GM23338 (cell line): ENCODE measurements at regions not wholly inside any gene's neighbourhood (a gene's known extent, or its start where the extent isn't known, plus 50 kb on each side); places are given as distances from the start of the nearest gene placed in this dataset.

Experiments used
- ATAC-seq: fragments of 200-7000 bp; cut with Tn5 transposase; 3 replicates; pipeline ENCODE4 v1.9.1; 2020
- DNase-seq: peaks from one replicate; pipeline ENCODE4 v3.0.0-alpha.2; 2015; ENCODE audit warnings: low spot score
- H2AFZ ChIP-seq: fragments of 200-600 bp; sonication (generic); 2 replicates; pipeline ENCODE4 v1.8.0; 2016; ENCODE audit warnings: antibody characterized with exemption, mild to moderate bottlenecking, moderate library complexity
- H3F3A ChIP-seq: fragments of 200-600 bp; sonication (generic); replicated peaks from 2 replicates; pipeline ENCODE4 v1.8.0; 2017; ENCODE audit warnings: antibody characterized with exemption, mixed run types, low read depth
- H3K27ac ChIP-seq: fragments of 200-600 bp; sonication (generic); 2 replicates; pipeline ENCODE4 v1.6.1; 2016; ENCODE audit warnings: low read depth
- H3K27me3 ChIP-seq: fragments of 200-600 bp; sonication (generic); 2 replicates; pipeline ENCODE4 v1.8.0; 2016; ENCODE audit warnings: mild to moderate bottlenecking, mixed run types, moderate library complexity; ENCODE audit not compliant: insufficient read depth
- H3K36me3 ChIP-seq: fragments of 200-600 bp; sonication (generic); 2 replicates; pipeline ENCODE4 v1.8.0; 2016; ENCODE audit warnings: mild to moderate bottlenecking; ENCODE audit not compliant: insufficient read depth
- H3K4me1 ChIP-seq: fragments of 200-600 bp; sonication (generic); 2 replicates; pipeline ENCODE4 v1.8.0; 2016; ENCODE audit warnings: mild to moderate bottlenecking, moderate library complexity; ENCODE audit not compliant: insufficient read depth
- H3K4me2 ChIP-seq: fragments of 200-600 bp; sonication (generic); 2 replicates; pipeline ENCODE4 v1.7.1; 2017; ENCODE audit warnings: mixed run types
- H3K4me3 ChIP-seq: fragments of 200-600 bp; sonication (generic); 2 replicates; pipeline ENCODE4 v1.6.1; 2016; ENCODE audit warnings: mixed run types
- H3K79me2 ChIP-seq: fragments of 200-600 bp; sonication (generic); replicated peaks from 2 replicates; pipeline ENCODE4 v1.8.0; 2017; ENCODE audit warnings: mild to moderate bottlenecking; ENCODE audit not compliant: insufficient read depth
- H3K9me2 ChIP-seq: fragments of 200-600 bp; sonication (generic); 2 replicates; pipeline ENCODE4 v1.8.0; 2017; ENCODE audit not compliant: insufficient read depth
- H4K20me1 ChIP-seq: fragments of 200-600 bp; sonication (generic); replicated peaks from 2 replicates; pipeline ENCODE4 v1.8.0; 2017; ENCODE audit warnings: mild to moderate bottlenecking; ENCODE audit not compliant: insufficient read depth
- H3K27ac Mint-ChIP-seq: 2 replicates; pipeline ENCODE4 v1.8.0; 2020; ENCODE audit warnings: inconsistent platforms, mild to moderate bottlenecking, moderate library complexity, mixed read lengths
- H3K27me3 Mint-ChIP-seq: 3 replicates; pipeline ENCODE4 v1.8.0; 2022; ENCODE audit warnings: low read depth, mild to moderate bottlenecking, moderate library complexity, mixed read lengths, inconsistent platforms; ENCODE audit not compliant: insufficient read depth, poor library complexity
- H3K36me3 Mint-ChIP-seq: 3 replicates; pipeline ENCODE4 v1.8.0; 2021; ENCODE audit warnings: low read depth, mild to moderate bottlenecking, inconsistent platforms, moderate library complexity, mixed read lengths
- H3K4me1 Mint-ChIP-seq: 3 replicates; pipeline ENCODE4 v1.8.0; 2020; ENCODE audit warnings: mild to moderate bottlenecking, inconsistent platforms, mixed read lengths
- H3K4me3 Mint-ChIP-seq: 3 replicates; pipeline ENCODE4 v1.8.0; 2021; ENCODE audit warnings: moderate library complexity, mild to moderate bottlenecking, inconsistent platforms, mixed read lengths
- H3K9me3 Mint-ChIP-seq: 3 replicates; pipeline ENCODE4 v1.8.0; 2020; ENCODE audit warnings: moderate library complexity, mild to moderate bottlenecking, inconsistent platforms, mixed read lengths
- CREB1 ChIP-seq: fragments of 250-450 bp; sonication (Bioruptor Pico); IDR thresholded peaks from 2 replicates; pipeline ENCODE4 v1.5.0; 2020; ENCODE audit warnings: low read depth, mild to moderate bottlenecking, moderate library complexity
- CTCF ChIP-seq, 2 experiments: fragments of 200-600 bp in 1 of 2; sonication (generic) in 1 of 2; conservative IDR thresholded peaks; 2 replicates each; pipeline versions ENCODE4 v1.5.1 to v1.6.1; 2016 to 2017; ENCODE audit warnings: antibody characterized with exemption in 2 of 2, low read depth in 2 of 2, mild to moderate bottlenecking in 2 of 2, moderate library complexity in 1 of 2
- EZH2phosphoT487 ChIP-seq: fragments of 200-600 bp; sonication (generic); IDR thresholded peaks from one replicate; pipeline ENCODE4 v1.8.1; 2018; ENCODE audit warnings: antibody characterized with exemption; ENCODE audit not compliant: unreplicated experiment
- POLR2AphosphoS5 ChIP-seq: IDR thresholded peaks from 2 replicates; pipeline ENCODE4 v1.6.1; 2016; ENCODE audit warnings: antibody characterized with exemption, low read depth
- STAT1 ChIP-seq: IDR thresholded peaks from one replicate; pipeline ENCODE4 v1.6.1; 2016; ENCODE audit warnings: antibody characterized with exemption; ENCODE audit not compliant: unreplicated experiment
- ZNF114 ChIP-seq: fragments of 250-450 bp; sonication (Bioruptor Pico); IDR thresholded peaks from 2 replicates; pipeline ENCODE4 v1.5.0; 2020; ENCODE audit warnings: mild to moderate bottlenecking, moderate library complexity
- ZNF331 ChIP-seq: fragments of 250-450 bp; sonication (Bioruptor Pico); IDR thresholded peaks from 2 replicates; pipeline ENCODE4 v1.5.0; 2020; ENCODE audit warnings: low read depth, mild to moderate bottlenecking, moderate library complexity
- ZNF462 ChIP-seq: fragments of 250-450 bp; sonication (Bioruptor Pico); IDR thresholded peaks from 2 replicates; pipeline ENCODE4 v1.5.0; 2020; ENCODE audit warnings: mild to moderate bottlenecking, moderate library complexity

- TF ChIP-seq ZNF462: no peak
- no peak for TF ChIP-seq STAT1
- no peak for TF ChIP-seq CTCF (conservative IDR thresholded peaks at IDR 0.05; ENCODE audit: low read depth in 2 of 2)
- no peak for TF ChIP-seq EZH2phosphoT487
- no peak for TF ChIP-seq CREB1 (CRISPR knock-in tag)
- TF ChIP-seq ZNF331: no peak
- no peak for TF ChIP-seq ZNF114 (CRISPR knock-in tag)
Measured at GRCh38 chr6:137357263-137357947, 136.8 kb downstream of the OLIG3 start (continued).

- H3K4me1 Mint-ChIP-seq: peaks cover 4% of the 10 kb centered on the region; the same call in 1 of the 3 replicates
- H3K36me3 Mint-ChIP-seq: no peaks in the 10 kb centered on the region
- no peaks in the 10 kb centered on the region for H3K27me3 ChIP-seq
- H3K27ac ChIP-seq: no peak overlapping the region
- ATAC-seq (no peak), DNase-seq (no peak)
- H4K20me1 ChIP-seq: no peaks in the 10 kb centered on the region
- H3F3A ChIP-seq: no peaks in the 10 kb centered on the region
- no peaks in the 10 kb centered on the region for H3K79me2 ChIP-seq
- H3K27ac Mint-ChIP-seq: no peak overlapping the region
- no peaks in the 10 kb centered on the region for H3K9me2 ChIP-seq
- H3K36me3 ChIP-seq: no peaks in the 10 kb centered on the region
- H3K4me2 ChIP-seq: no peak overlapping the region
- no peak overlapping the region for H3K4me3 ChIP-seq
- H2AFZ ChIP-seq: no peak overlapping the region; the same call in 1 of the 2 replicates
- TF ChIP-seq EZH2phosphoT487 (no peak), CREB1 (CRISPR knock-in tag) (no peak), POLR2AphosphoS5 (no peak)
- H3K4me1 ChIP-seq: no peaks in the 10 kb centered on the region
- no peak overlapping the region for H3K4me3 Mint-ChIP-seq
- no peaks in the 10 kb centered on the region for H3K9me3 Mint-ChIP-seq
- no peaks in the 10 kb centered on the region for H3K27me3 Mint-ChIP-seq
Measured at GRCh38 chr6:137353842-137354397, 134.7 kb upstream of the IFNGR1 start.
